ENCODE measurements at regions not wholly inside any gene's neighbourhood (a gene's known extent, or its start where the extent isn't known, plus 50 kb on each side); places are given as distances from the start of the nearest gene placed in this dataset.

- WGBS, 3 donors, result 95 to 100% (median 98%) methylated on average over 1 of the region's 1 CpG
- Histone ChIP-seq H3K27ac (no peak overlapping the region), H3K4me3 (no peak overlapping the region), H3K9me3 (no peaks in the 10 kb centered on the region), H3K36me3 (ENCODE audit: insufficient read depth in 1 of 2, low read depth in 1 of 2) (no peaks in the 10 kb centered on the region), H3K4me1 (no peaks in the 10 kb centered on the region), H3K27me3 (ENCODE audit: insufficient read depth in 3 of 3, low read length in 2 of 3) (peaks cover 0 to 3% (median 0%) of the 10 kb centered on the region in 3 donors)
- ATAC-seq (no peak), DNase-seq (no peak)
- TF ChIP-seq, protein P1, sequence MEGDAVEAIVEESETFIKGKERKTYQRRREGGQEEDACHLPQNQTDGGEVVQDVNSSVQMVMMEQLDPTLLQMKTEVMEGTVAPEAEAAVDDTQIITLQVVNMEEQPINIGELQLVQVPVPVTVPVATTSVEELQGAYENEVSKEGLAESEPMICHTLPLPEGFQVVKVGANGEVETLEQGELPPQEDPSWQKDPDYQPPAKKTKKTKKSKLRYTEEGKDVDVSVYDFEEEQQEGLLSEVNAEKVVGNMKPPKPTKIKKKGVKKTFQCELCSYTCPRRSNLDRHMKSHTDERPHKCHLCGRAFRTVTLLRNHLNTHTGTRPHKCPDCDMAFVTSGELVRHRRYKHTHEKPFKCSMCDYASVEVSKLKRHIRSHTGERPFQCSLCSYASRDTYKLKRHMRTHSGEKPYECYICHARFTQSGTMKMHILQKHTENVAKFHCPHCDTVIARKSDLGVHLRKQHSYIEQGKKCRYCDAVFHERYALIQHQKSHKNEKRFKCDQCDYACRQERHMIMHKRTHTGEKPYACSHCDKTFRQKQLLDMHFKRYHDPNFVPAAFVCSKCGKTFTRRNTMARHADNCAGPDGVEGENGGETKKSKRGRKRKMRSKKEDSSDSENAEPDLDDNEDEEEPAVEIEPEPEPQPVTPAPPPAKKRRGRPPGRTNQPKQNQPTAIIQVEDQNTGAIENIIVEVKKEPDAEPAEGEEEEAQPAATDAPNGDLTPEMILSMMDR (IDR thresholded peaks at IDR 0.05), result no peak
- intact Hi-C loops (cut with DNase I), result no loop called here
Measured at GRCh38 chr9:86634501-86634900, 280.3 kb upstream of the TUT7 start.

DNA sequence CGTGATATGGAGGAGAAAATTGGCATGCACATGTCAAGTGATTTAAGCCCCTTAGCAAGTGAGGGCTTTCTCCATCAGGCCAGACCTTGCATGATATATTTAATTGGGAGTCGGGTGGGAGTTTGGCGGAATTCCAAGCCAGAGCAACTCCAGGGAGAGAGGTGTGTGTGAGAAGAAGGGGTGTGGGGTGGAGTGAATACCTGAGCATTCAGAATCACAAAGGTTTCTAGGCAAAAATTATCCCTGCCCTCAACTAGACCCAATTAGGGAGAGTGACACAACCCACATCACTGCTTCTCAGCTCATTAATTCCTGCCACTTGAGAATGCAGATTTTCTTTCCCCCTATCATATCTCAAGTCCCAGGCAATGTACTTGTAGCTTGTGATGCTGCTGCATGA lies 279.7 kb upstream of the TUT7 start:
- H3K9me3 ChIP-seq, result no peaks in the 10 kb centered on the region
- H3K27me3 ChIP-seq (ENCODE audit: insufficient read depth in 3 of 3, low read length in 2 of 3), result peaks cover 0 to 3% (median 0%) of the 10 kb centered on the region in 3 donors
- H3K4me1 ChIP-seq, result no peaks in the 10 kb centered on the region
- no peak overlapping the region for H3K4me3 ChIP-seq
- ATAC-seq, result no peak
- DNase-seq, result no peak
- intact Hi-C loops (cut with DNase I), result no loop called here
- no peaks in the 10 kb centered on the region for H3K36me3 ChIP-seq (ENCODE audit: insufficient read depth in 1 of 2, low read depth in 1 of 2)
- no peak overlapping the region for H3K27ac ChIP-seq
- 83 to 93% (median 92%) methylated on average over 3 of the region's 3 CpGs for WGBS, 3 donors
- TF ChIP-seq, protein P1 (IDR thresholded peaks at IDR 0.05), result no peak

- 90 to 100% (median 91%) methylated on average over 4 of the region's 4 CpGs for WGBS, 3 donors
- DNase-seq (no peak), ATAC-seq (no peak)
- no peaks in the 10 kb centered on the region for H3K9me3 ChIP-seq
- H3K4me3 ChIP-seq, result no peak overlapping the region
- H3K4me1 ChIP-seq, result no peaks in the 10 kb centered on the region
- TF ChIP-seq, protein P1 (IDR thresholded peaks at IDR 0.05), result no peak
- intact Hi-C loops (cut with DNase I), result no loop called here
- peaks cover 0 to 1% (median 0%) of the 10 kb centered on the region in 3 donors for H3K27me3 ChIP-seq (ENCODE audit: insufficient read depth in 3 of 3, low read length in 2 of 3)
- no peak overlapping the region for H3K27ac ChIP-seq
- H3K36me3 ChIP-seq (ENCODE audit: insufficient read depth in 1 of 2, low read depth in 1 of 2), result no peaks in the 10 kb centered on the region
Measured at GRCh38 chr9:86632537-86632936, 278.3 kb upstream of the TUT7 start.

DNA sequence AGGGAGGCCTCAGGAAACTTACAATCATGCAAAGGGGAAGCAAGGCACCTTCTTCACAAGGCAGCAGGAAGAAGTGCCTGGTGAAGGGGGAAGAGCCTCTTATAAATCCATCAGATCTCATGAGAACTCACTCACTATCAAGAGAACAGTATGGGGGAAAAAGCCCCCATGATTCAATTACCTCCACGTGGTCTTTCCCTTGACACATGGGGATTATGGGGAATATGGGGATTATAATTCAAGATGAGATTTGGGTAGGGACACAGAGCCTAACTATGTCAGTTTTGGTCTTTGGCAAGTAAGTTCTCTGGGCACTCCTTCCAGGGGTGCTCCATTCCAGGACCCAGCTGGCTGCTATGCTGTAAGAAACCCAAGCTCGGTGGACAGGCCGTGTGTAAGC lies 275.3 kb upstream of the TUT7 start:
- H3K9me3 ChIP-seq, result no peaks in the 10 kb centered on the region
- intact Hi-C loops (cut with DNase I), result no loop called here
- no peak overlapping the region for H3K27ac ChIP-seq
- H3K4me1 ChIP-seq, result no peaks in the 10 kb centered on the region
- ATAC-seq, result no peak
- no peaks in the 10 kb centered on the region for H3K27me3 ChIP-seq (ENCODE audit: insufficient read depth in 3 of 3, low read length in 2 of 3)
- no peak overlapping the region for H3K4me3 ChIP-seq
- no peak for DNase-seq
- WGBS, 3 donors, result 32 to 37% (median 36%) methylated on average over 3 of the region's 3 CpGs
- TF ChIP-seq, protein P1 (IDR thresholded peaks at IDR 0.05), result no peak
- no peaks in the 10 kb centered on the region for H3K36me3 ChIP-seq (ENCODE audit: insufficient read depth in 1 of 2, low read depth in 1 of 2)

- Histone ChIP-seq H3K9me3 (no peaks in the 10 kb centered on the region), H3K27me3 (ENCODE audit: insufficient read depth in 3 of 3, low read length in 2 of 3) (no peaks in the 10 kb centered on the region), H3K4me1 (no peaks in the 10 kb centered on the region), H3K36me3 (ENCODE audit: insufficient read depth in 1 of 2, low read depth in 1 of 2) (no peaks in the 10 kb centered on the region), H3K4me3 (no peak overlapping the region), H3K27ac (no peak overlapping the region)
- TF ChIP-seq, protein P1 (IDR thresholded peaks at IDR 0.05), result no peak
- intact Hi-C loops (cut with DNase I), result no loop called here
- no peak for DNase-seq
- 83 to 93% (median 86%) methylated on average over 5 of the region's 5 CpGs for WGBS, 3 donors
- ATAC-seq, result no peak
Measured at GRCh38 chr9:86626802-86627201, 272.6 kb upstream of the TUT7 start.
